H9 (cell line): ENCODE measurements at regions not wholly inside any gene's neighbourhood (a gene's known extent, or its start where the extent isn't known, plus 50 kb on each side); places are given as distances from the start of the nearest gene placed in this dataset.
A peak's percentile ranks its signal among the peaks of the same experiment; 100 is the strongest.

Experiments
- DNase-seq: peaks from one replicate; pipeline ENCODE4 v3.0.0-alpha.2; 2017
- H2AFZ ChIP-seq: one replicate; pipeline ENCODE4 v1.6.1; 2013; ENCODE audit warnings: mild to moderate bottlenecking, low read length, control low read depth, moderate library complexity
- H2AK5ac ChIP-seq: 2 replicates; pipeline ENCODE4 v1.6.1; 2013; ENCODE audit warnings: low read length, control low read depth, mixed read lengths; ENCODE audit not compliant: insufficient read length
- H2BK120ac ChIP-seq: one replicate; pipeline ENCODE4 v1.6.1; 2013; ENCODE audit warnings: low read depth, mild to moderate bottlenecking, low read length, control low read depth, inconsistent platforms; ENCODE audit not compliant: poor library complexity, severe bottlenecking
- H2BK12ac ChIP-seq: 2 replicates; pipeline ENCODE4 v1.6.1; 2013; ENCODE audit warnings: low read length, control low read depth, mixed read lengths, low read depth; ENCODE audit not compliant: insufficient read length
- H2BK15ac ChIP-seq: 2 replicates; pipeline ENCODE4 v1.6.1; 2013; ENCODE audit warnings: low read depth, low read length, control low read depth
- H2BK20ac ChIP-seq: one replicate; pipeline ENCODE4 v1.6.1; 2013; ENCODE audit warnings: low read depth, mild to moderate bottlenecking, low read length, control low read depth, inconsistent platforms; ENCODE audit not compliant: poor library complexity, severe bottlenecking
- H2BK5ac ChIP-seq: 2 replicates; pipeline ENCODE4 v1.6.1; 2013; ENCODE audit warnings: low read length, control low read depth, mixed read lengths; ENCODE audit not compliant: insufficient read length
- H3K14ac ChIP-seq: 2 replicates; pipeline ENCODE4 v1.6.1; 2013; ENCODE audit warnings: low read length, control low read depth; ENCODE audit not compliant: insufficient read depth
- H3K18ac ChIP-seq: 2 replicates; pipeline ENCODE4 v1.6.1; 2013; ENCODE audit warnings: low read depth, mild to moderate bottlenecking, mixed read lengths, low read length, control low read depth; ENCODE audit not compliant: insufficient read length
- H3K23ac ChIP-seq: 2 replicates; pipeline ENCODE4 v1.6.1; 2013; ENCODE audit warnings: low read length, control low read depth, mixed read lengths, low read depth; ENCODE audit not compliant: insufficient read length
- H3K23me2 ChIP-seq: 2 replicates; pipeline ENCODE4 v1.6.1; 2013; ENCODE audit warnings: low read depth, mild to moderate bottlenecking, mixed read lengths, low read length, control low read depth; ENCODE audit not compliant: insufficient read length, poor library complexity, severe bottlenecking
- H3K27ac ChIP-seq: 2 replicates; pipeline ENCODE4 v1.5.1; 2013; ENCODE audit warnings: low read length, control low read depth, mixed read lengths, low read depth; ENCODE audit not compliant: insufficient read length
- H3K27me3 ChIP-seq: 2 replicates; pipeline ENCODE4 v1.6.1; 2013; ENCODE audit warnings: low read length, control low read depth, inconsistent platforms; ENCODE audit not compliant: insufficient read depth
- H3K4ac ChIP-seq: 2 replicates; pipeline ENCODE4 v1.6.1; 2013; ENCODE audit warnings: low read depth, mild to moderate bottlenecking, control low read depth, inconsistent platforms, low read length, moderate library complexity
- H3K4me1 ChIP-seq: 2 replicates; pipeline ENCODE4 v1.6.1; 2013; ENCODE audit warnings: low read length, control low read depth, inconsistent platforms; ENCODE audit not compliant: insufficient read depth
- H3K4me2 ChIP-seq: 2 replicates; pipeline ENCODE4 v1.6.1; 2013; ENCODE audit warnings: low read length, control low read depth, mixed read lengths; ENCODE audit not compliant: insufficient read length, insufficient read depth
- H3K56ac ChIP-seq: 2 replicates; pipeline ENCODE4 v1.6.1; 2013; ENCODE audit warnings: low read depth, mild to moderate bottlenecking, mixed read lengths, low read length, control low read depth; ENCODE audit not compliant: insufficient read length
- H3K79me1 ChIP-seq: 2 replicates; pipeline ENCODE4 v1.6.1; 2013; ENCODE audit warnings: low read depth, mild to moderate bottlenecking, moderate library complexity, low read length, control low read depth, inconsistent platforms; ENCODE audit not compliant: insufficient read depth, poor library complexity, severe bottlenecking
- H3K79me2 ChIP-seq: 2 replicates; pipeline ENCODE4 v1.6.1; 2013; ENCODE audit warnings: low read length, control low read depth, inconsistent platforms; ENCODE audit not compliant: insufficient read depth
- H3K9ac ChIP-seq: 2 replicates; pipeline ENCODE4 v1.6.1; 2013; ENCODE audit warnings: low read length, control low read depth, mixed read lengths; ENCODE audit not compliant: insufficient read length; ENCODE audit errors: extremely low read depth
- H3K9me3 ChIP-seq: one replicate; pipeline ENCODE4 v1.6.1; 2013; ENCODE audit warnings: low read depth, low read length, inconsistent platforms; ENCODE audit not compliant: control insufficient read depth
- H3T11ph ChIP-seq: one replicate; pipeline ENCODE4 v1.6.1; 2013; ENCODE audit warnings: mild to moderate bottlenecking, low read length, control low read depth, inconsistent platforms
- H4K20me1 ChIP-seq: one replicate; pipeline ENCODE4 v1.6.1; 2013; ENCODE audit not compliant: control insufficient read depth, insufficient read length, insufficient read depth
- H4K5ac ChIP-seq: 2 replicates; pipeline ENCODE4 v1.6.1; 2013; ENCODE audit warnings: low read depth, mild to moderate bottlenecking, mixed read lengths, low read length, control low read depth; ENCODE audit not compliant: insufficient read length
- H4K8ac ChIP-seq: replicated peaks from 2 replicates; pipeline ENCODE4 v1.6.1; 2013; ENCODE audit warnings: low read length, control low read depth, mixed read lengths, low read depth; ENCODE audit not compliant: insufficient read length
- H4K91ac ChIP-seq: 2 replicates; pipeline ENCODE4 v1.6.1; 2013; ENCODE audit warnings: low read depth, mild to moderate bottlenecking, moderate library complexity, mixed read lengths, low read length, control low read depth; ENCODE audit not compliant: insufficient read length
- H3K27ac Mint-ChIP-seq, 3 experiments: 2 replicates in 2 of 3; 3 replicates in 1 of 3; pipeline ENCODE4 v1.8.0; 2020 to 2021; ENCODE audit warnings: mixed read lengths in 3 of 3, mild to moderate bottlenecking in 1 of 3, moderate library complexity in 1 of 3
- H3K27me3 Mint-ChIP-seq: 2 replicates; pipeline ENCODE4 v1.8.0; 2021; ENCODE audit warnings: low read depth, mild to moderate bottlenecking, moderate library complexity, mixed read lengths
- H3K36me3 Mint-ChIP-seq, 3 experiments: 2 replicates in 2 of 3; 3 replicates in 1 of 3; pipeline ENCODE4 v1.8.0; 2020 to 2021; ENCODE audit warnings: low read depth in 3 of 3, mixed read lengths in 3 of 3; ENCODE audit not compliant: insufficient read depth in 1 of 3
- H3K4me1 Mint-ChIP-seq, 2 experiments: 2 replicates each; pipeline ENCODE4 v1.8.0; 2020; ENCODE audit warnings: mixed read lengths in 2 of 2
- H3K4me3 Mint-ChIP-seq, 2 experiments: 2 replicates in 1 of 2; 3 replicates in 1 of 2; pipeline ENCODE4 v1.8.0; 2020 to 2021; ENCODE audit warnings: mild to moderate bottlenecking in 2 of 2, mixed read lengths in 2 of 2, moderate library complexity in 1 of 2
- H3K9me3 Mint-ChIP-seq, 2 experiments: 2 replicates in 1 of 2; 3 replicates in 1 of 2; pipeline ENCODE4 v1.8.0; 2020; ENCODE audit warnings: mild to moderate bottlenecking in 2 of 2, mixed read lengths in 2 of 2, moderate library complexity in 1 of 2
- CTCF ChIP-seq: fragments of 200-600 bp; sonication (generic); conservative IDR thresholded peaks from 3 replicates; pipeline ENCODE4 v1.8.0; 2021; ENCODE audit warnings: antibody characterized with exemption, mild to moderate bottlenecking
- WGBS: extraction: QIAGEN DNeasy Blood & Tissue Kit; methylation state at CpG from one replicate; pipeline ENCODE4 v1.1.7; 2013; ENCODE audit warnings: missing lambda C conversion rate, low lambda C conversion rate, mixed read lengths; ENCODE audit not compliant: insufficient read length; ENCODE audit errors: extremely low coverage; 5-methylcytosine and 5-hydroxymethylcytosine counted together

DNA sequence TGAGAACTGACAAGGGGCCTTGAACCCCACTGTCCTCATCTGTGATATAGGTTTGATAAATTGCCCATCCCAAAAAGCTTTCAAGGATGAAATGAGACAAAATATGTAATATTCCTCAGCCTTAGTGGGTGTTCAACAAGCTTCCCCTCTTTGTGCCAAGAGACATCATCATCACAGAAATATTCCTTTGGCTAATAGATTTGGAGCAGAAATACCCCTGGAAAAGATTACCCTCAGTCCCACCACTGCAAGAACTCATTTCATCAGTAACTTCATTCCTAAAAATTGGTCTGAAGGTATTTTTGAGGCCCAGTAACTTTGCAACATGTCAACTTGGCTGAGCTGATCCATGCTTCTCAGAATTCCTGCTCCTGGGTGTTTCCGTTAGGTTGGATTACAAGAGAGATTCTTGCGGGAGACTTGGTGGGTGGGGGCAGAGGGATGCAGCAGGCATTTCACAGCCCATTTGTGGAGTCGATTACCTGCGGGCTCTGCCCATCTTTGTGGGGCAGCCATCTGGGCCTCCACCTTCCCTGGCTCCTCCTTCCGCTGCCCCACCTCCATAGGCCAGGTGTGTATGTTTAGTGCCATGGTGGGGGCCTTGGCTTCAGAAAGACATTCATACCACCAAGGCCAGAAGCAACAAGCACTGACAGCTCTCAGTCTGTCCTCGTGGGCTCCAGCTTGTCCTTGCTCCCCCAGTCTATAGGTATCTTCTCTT, 263.9 kb downstream of the GLI2 start:
- H3K9me3 ChIP-seq = no peaks in the 10 kb centered on the region
- H3K18ac ChIP-seq = no peak overlapping the region
- no peak overlapping the region for H2BK12ac ChIP-seq
- no peaks in the 10 kb centered on the region for H4K20me1 ChIP-seq
- H3K27me3 ChIP-seq = no peaks in the 10 kb centered on the region
- H2BK15ac ChIP-seq = no peak overlapping the region
- no peak overlapping the region for H4K8ac ChIP-seq
- no peak for TF ChIP-seq CTCF
- no peak overlapping the region for H4K91ac ChIP-seq
- H3K23me2 ChIP-seq = no peaks in the 10 kb centered on the region
- no peaks in the 10 kb centered on the region for H3K79me2 ChIP-seq
- Mint-ChIP-seq H3K27ac (no peak overlapping the region), H3K27me3 (peaks cover 57% of the 10 kb centered on the region), H3K4me1 (peaks cover 15 to 16% of the 10 kb centered on the region in 2 experiments), H3K4me3 (no peak overlapping the region), H3K36me3 (no peaks in the 10 kb centered on the region), H3K9me3 (no peaks in the 10 kb centered on the region; a peak in 3 of 5 replicates)
- no peak overlapping the region for H2AK5ac ChIP-seq
- peak; percentile 22 for DNase-seq
- H3K23ac ChIP-seq = no peak overlapping the region
- no peak overlapping the region for H2BK20ac ChIP-seq
- H3K79me1 ChIP-seq = no peaks in the 10 kb centered on the region
- no peak overlapping the region for H3K27ac ChIP-seq
- H3T11ph ChIP-seq = no peak overlapping the region
- H3K4me2 ChIP-seq = no peak overlapping the region
- H2BK5ac ChIP-seq = no peak overlapping the region
- no peak overlapping the region for H4K5ac ChIP-seq
- no peak overlapping the region for H3K4ac ChIP-seq
- H2BK120ac ChIP-seq = no peak overlapping the region
- H2AFZ ChIP-seq = no peak overlapping the region
- peaks cover 11% of the 10 kb centered on the region; the same call in 1 of the 2 replicates for H3K4me1 ChIP-seq
- no peak overlapping the region for H3K56ac ChIP-seq
- WGBS = no CpG with 5 or more reads among the region's 6 CpGs
- no peak overlapping the region for H3K14ac ChIP-seq
- no peak overlapping the region for H3K9ac ChIP-seq
